ENCODE measurements at regions not wholly inside any gene's neighbourhood (a gene's known extent, or its start where the extent isn't known, plus 50 kb on each side); places are given as distances from the start of the nearest gene placed in this dataset.

- no peak for DNase-seq (ENCODE audit: low spot score)
- no peak for FAIRE-seq
Observed at GRCh38 chrX:103158317-103158621, 56.6 kb upstream of the BEX4 start.

DNA sequence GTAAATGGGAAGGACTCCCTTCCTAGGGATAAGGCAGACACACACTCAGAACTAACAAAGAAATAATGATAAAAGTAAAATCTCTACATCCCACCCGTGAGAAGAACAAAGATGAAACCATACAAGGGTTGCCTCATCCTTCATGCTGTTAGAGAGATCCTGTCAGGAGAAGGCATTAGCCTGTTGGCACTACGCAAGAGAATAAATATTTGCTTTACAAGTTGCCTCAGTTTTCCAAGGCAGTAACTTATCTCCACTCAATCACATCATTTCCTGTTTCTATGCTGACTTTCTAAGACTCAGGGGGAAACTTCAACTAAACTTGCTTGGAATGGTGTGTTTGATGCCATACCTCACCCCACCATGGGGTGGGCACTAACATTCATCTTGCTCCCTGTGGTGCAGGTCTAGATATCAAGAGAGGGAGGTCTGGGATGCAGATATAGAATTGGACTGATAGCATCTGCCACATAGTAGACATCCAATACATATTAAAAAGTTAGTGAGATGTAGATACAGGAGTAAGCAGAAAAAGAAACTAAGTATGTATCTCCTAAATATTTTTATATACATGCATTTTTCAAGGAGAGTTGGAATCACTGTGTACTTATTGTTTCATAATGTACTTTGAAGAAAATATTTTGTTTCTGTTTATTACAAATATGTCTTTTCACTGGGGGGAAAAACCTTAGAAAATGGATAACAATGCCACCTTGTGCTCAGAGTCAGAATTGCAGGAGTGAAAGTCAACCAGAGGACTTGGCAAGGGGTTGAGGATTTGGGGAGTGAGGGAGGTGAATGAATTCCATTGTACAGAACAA lies 57.2 kb upstream of the BEX4 start:
- FAIRE-seq: peak; percentile 62

DNA sequence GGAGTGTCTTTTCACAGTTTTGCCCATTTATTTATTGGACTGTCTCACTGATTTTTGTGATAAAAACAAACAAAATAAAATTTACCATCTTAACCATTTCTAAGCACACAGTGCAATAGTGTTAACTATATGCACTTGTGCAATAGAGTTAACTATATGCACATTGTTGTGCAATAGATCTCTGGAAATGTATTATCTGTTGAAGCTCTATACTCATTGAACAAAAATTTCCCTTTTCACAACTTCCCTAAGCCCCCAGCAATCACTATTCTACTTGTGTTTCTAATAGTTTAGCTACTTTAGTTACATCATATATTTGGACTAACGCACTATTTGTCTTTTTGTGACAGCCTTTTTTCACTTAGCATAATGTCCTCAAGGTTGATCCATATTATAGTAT lies 59.7 kb upstream of the BEX4 start:
- FAIRE-seq (no peak), DNase-seq (ENCODE audit: low spot score) (no peak)

More for the DNA sequence above, 57.2 kb upstream of the BEX4 start:
- DNase-seq (ENCODE audit: low spot score): no peak

- DNase-seq (ENCODE audit: low spot score) (no peak), FAIRE-seq (no peak)
Observed at GRCh38 chrX:103153661-103154060, 60.7 kb upstream of the NXF3 start.

- FAIRE-seq (no peak), DNase-seq (ENCODE audit: low spot score) (no peak)
Observed at GRCh38 chrX:103151799-103152198, 58.9 kb upstream of the NXF3 start.

DNA sequence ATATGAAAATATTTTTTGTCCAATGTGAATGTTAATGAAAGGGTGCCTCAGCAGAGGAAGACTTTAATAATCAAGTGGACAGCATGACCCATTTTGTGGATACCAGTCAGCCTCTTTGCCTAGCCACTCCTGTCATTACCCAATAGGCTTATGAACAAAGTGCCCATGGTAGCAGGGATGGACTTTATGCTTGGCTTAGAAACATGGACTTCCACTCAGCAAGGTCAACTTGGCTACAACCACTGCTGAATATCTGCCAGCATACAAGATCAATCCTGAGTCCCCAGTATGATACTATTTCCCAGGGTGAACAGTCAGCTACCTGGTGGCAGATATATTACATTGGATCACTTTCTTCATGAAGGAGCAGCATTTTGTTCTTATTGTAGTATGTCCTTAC lies 56.7 kb upstream of the NXF3 start:
- DNase-seq (ENCODE audit: low spot score): no peak
- no peak for FAIRE-seq

- FAIRE-seq (no peak), DNase-seq (ENCODE audit: low spot score) (no peak)
Observed at GRCh38 chrX:103148075-103148474, 55.1 kb upstream of the NXF3 start.
